ENCODE measurements at regions not wholly inside any gene's neighbourhood (a gene's known extent, or its start where the extent isn't known, plus 50 kb on each side); places are given as distances from the start of the nearest gene placed in this dataset.
"Not testable (repeated sequence)": the region's sequence is repeated elsewhere in the genome, so short reads cannot be mapped to it uniquely, and the experiment has no call there.

DNA sequence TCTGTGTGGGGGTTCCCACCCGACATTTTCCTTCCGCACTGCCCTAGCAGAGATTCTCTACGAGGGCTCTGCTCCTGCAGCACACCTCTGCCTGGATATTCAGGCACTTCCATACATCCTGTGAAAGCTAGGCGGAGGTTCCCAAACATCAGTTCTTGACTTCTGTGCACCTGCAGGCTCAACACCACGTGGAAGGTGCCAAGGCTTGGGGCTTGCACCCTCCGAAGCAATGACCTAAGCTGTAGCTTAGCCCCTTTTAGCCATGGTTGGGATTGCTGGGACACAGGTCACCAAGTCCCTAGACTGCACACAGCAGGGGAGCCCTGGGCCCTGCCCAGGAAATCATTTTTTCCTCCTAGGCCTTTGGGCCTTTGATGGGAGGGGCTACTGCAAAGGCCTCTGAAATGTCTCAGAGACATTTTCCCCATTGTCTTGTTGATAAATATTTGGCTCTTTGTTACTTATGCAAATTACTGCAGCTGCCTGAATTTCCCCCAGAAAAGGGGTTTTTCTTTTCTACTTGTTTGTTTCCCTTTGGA is 1004.8 kb downstream of the OLFM4 start:
- no peak overlapping the region for H3K4me3 ChIP-seq
- DNase-seq (no peak), ATAC-seq (ENCODE audit: low FRiP score in 2 of 2) (no peak)
- H3K4me1 ChIP-seq = no peaks in the 10 kb centered on the region
- H3K9me3 ChIP-seq = peaks cover 0 to 12% (median 0%) of the 10 kb centered on the region in 4 donors
- no peaks in the 10 kb centered on the region for H3K36me3 ChIP-seq
- H3K27ac ChIP-seq = no peak overlapping the region
- TF ChIP-seq POLR2A (IDR thresholded peaks at IDR 0.05) (no peak), CTCF (IDR thresholded peaks at IDR 0.05) (no peak), EP300 (IDR thresholded peaks at IDR 0.05) (no peak), POLR2AphosphoS5 (IDR thresholded peaks at IDR 0.05) (no peak)
- WGBS, 2 donors = 74 to 78% methylated on average over 3 to 6 of the region's 6 CpGs
- no peaks in the 10 kb centered on the region for H3K27me3 ChIP-seq

- H3K9me3 ChIP-seq = peaks cover 0 to 12% (median 0%) of the 10 kb centered on the region in 4 donors
- no peak overlapping the region for H3K4me3 ChIP-seq
- ATAC-seq (ENCODE audit: low FRiP score in 2 of 2) (no peak), DNase-seq (no peak)
- H3K36me3 ChIP-seq = no peaks in the 10 kb centered on the region
- TF ChIP-seq EP300 (IDR thresholded peaks at IDR 0.05) (no peak), POLR2AphosphoS5 (IDR thresholded peaks at IDR 0.05) (no peak), CTCF (IDR thresholded peaks at IDR 0.05) (no peak), POLR2A (IDR thresholded peaks at IDR 0.05) (no peak)
- no peaks in the 10 kb centered on the region for H3K4me1 ChIP-seq
- H3K27me3 ChIP-seq = no peaks in the 10 kb centered on the region
- no peak overlapping the region for H3K27ac ChIP-seq
- 92 to 100% methylated on average over 2 of the region's 2 CpGs for WGBS, 2 donors
Observed at GRCh38 chr13:54034047-54034446, 1005.4 kb downstream of the OLFM4 start.

DNA sequence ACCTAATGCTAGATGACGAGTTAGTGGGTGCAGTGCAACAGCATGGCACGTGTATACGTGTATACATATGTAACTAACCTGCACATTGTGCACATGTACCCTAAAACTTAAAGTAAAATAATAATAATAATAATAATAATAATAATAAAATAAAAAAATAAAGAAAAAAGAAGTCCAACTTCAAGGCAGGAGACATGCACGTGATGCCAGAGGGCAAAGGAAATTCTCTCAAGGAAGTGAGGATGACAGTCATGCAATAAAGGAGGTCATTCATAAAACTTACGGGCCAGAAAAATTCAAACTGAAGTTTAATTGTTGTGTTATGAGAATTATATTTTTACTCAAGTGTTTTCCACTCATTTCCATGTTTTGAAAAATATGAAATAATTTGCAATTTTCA is 1028.8 kb downstream of the OLFM4 start:
- not testable (repeated sequence) for H3K4me3 ChIP-seq; H3K36me3 ChIP-seq; H3K27ac ChIP-seq; H3K4me1 ChIP-seq; H3K9me3 ChIP-seq; DNase-seq; ATAC-seq (ENCODE audit: low FRiP score in 2 of 2); H3K27me3 ChIP-seq
- 76 to 81% methylated on average over 5 of the region's 5 CpGs for WGBS, 2 donors

DNA sequence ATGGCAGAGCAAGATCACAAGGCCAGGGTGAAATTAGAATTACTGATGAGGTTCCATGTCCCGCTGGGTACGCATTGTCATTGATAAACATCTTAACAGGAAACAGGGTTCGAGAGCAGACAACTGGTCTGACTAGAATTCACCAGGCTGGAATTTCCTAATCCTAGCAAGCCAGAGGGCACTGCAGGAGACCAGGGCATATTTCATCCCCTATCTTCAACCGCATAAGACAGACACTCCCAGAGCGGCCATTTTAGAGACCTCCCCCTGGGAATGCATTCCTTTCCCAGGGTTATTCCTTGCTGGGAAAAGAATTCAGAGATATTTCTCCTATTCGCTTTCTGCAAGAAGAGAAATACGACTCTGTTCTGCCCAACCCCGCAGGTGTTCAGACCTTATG is 1041.3 kb downstream of the OLFM4 start:
- ATAC-seq (ENCODE audit: low FRiP score in 2 of 2); H3K36me3 ChIP-seq; DNase-seq; H3K27me3 ChIP-seq; H3K27ac ChIP-seq; H3K4me3 ChIP-seq; H3K4me1 ChIP-seq: not testable (repeated sequence)
- H3K9me3 ChIP-seq = peaks cover 0 to 21% (median 5%) of the 10 kb centered on the region in 4 donors
- 89 to 94% methylated on average over 8 of the region's 8 CpGs for WGBS, 2 donors

GRCh38 chr13:54077569-54077968 is 1049.0 kb downstream of the OLFM4 start:
- no peaks in the 10 kb centered on the region for H3K27me3 ChIP-seq
- H3K4me3 ChIP-seq = no peak overlapping the region
- H3K27ac ChIP-seq = no peak overlapping the region
- H3K9me3 ChIP-seq = peaks cover 0 to 8% (median 0%) of the 10 kb centered on the region in 4 donors
- no peak for DNase-seq
- no peak for ATAC-seq (ENCODE audit: low FRiP score in 2 of 2)
- no peaks in the 10 kb centered on the region for H3K4me1 ChIP-seq
- no peaks in the 10 kb centered on the region for H3K36me3 ChIP-seq
- TF ChIP-seq EP300 (IDR thresholded peaks at IDR 0.05) (no peak), POLR2AphosphoS5 (IDR thresholded peaks at IDR 0.05) (no peak), POLR2A (IDR thresholded peaks at IDR 0.05) (no peak), CTCF (IDR thresholded peaks at IDR 0.05) (no peak)

DNA sequence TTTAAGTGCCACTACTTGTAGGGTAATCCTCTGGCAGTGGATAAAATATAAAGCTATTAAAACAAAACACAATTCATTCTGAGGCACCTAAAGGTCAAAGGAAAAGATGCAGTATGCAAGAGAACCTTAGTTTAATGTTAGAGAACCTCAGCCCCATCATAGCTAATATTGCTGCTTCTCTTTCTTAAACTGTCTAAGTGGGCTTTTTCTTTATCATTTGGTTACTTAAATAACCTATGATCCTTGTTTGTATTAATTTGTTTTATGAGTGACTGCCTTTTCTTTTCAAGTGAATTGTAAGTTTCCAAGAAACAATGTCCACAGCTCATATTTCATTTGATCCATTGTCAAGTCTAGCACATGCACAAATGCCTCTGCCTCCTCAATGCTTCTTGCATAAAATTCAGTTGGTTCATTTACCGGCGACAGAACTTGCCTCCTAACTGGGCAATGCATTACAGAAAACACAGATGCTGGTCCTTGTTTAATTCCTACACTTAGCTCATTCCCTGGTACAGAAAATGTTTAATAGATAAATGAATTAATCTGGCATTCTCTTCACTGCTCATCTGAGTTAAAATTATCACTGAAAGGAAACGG is 1049.8 kb downstream of the OLFM4 start:
- Histone ChIP-seq H3K27ac (no peak overlapping the region), H3K27me3 (no peaks in the 10 kb centered on the region), H3K9me3 (peaks cover 0 to 8% (median 0%) of the 10 kb centered on the region in 4 donors), H3K4me1 (no peaks in the 10 kb centered on the region), H3K36me3 (no peaks in the 10 kb centered on the region), H3K4me3 (no peak overlapping the region)
- TF ChIP-seq EP300 (IDR thresholded peaks at IDR 0.05) (no peak), CTCF (IDR thresholded peaks at IDR 0.05) (no peak), POLR2AphosphoS5 (IDR thresholded peaks at IDR 0.05) (no peak), POLR2A (IDR thresholded peaks at IDR 0.05) (no peak)
- no peak for DNase-seq
- WGBS, 2 donors = 43 to 49% methylated on average over 3 of the region's 3 CpGs
- ATAC-seq (ENCODE audit: low FRiP score in 2 of 2) = no peak

GRCh38 chr13:54082309-54082708 is 1053.7 kb downstream of the OLFM4 start:
- H3K27me3 ChIP-seq; H3K4me3 ChIP-seq; H3K36me3 ChIP-seq; ATAC-seq (ENCODE audit: low FRiP score in 2 of 2); H3K27ac ChIP-seq; H3K4me1 ChIP-seq; H3K9me3 ChIP-seq: not testable (repeated sequence)
- DNase-seq = peak in 1 of 2 donors; percentile 33
- WGBS, 2 donors = 92 to 93% methylated on average over 11 of the region's 11 CpGs
